ENCODE measurements at regions not wholly inside any gene's neighbourhood (a gene's known extent, or its start where the extent isn't known, plus 50 kb on each side); places are given as distances from the start of the nearest gene placed in this dataset.

DNA sequence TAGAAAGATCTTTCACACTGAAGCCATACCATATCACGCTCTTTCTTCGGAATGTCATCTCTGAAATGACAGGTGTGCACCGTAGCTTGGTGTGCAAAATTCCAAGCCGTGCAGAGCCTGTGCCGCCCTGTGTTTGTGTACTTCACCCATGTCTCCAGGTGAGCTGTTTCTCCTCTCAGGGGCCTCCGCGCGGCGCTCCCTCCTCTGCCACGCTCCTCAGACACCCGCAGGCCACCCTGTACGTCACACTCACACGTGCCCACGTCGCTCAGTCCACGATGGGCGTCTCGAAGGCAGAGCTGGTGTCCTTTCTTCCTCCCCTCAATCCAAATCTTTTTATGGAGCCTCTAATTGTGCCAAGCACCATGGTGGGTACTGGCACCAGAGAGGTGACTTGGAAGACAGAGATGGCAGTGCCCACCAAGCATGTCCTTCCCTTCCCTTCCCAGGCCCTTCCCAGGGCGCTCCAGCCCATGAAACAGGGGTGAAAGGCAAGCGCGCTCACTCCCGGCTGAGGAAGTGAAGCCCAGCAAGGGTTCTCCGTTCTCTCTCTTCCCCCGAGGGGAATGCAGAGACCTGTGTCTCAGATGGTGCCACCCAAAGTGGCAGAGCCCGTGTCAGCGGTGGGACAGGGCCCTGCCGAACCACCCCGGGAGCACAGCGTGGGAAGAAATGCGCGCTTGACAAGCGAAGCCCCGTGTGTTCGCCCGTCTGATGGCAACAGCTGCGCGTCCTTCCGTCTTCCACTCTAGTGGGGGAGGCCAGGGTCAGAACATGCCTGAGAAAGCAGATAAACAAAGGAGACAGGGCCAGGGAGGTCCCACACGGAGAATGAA is 292.5 kb upstream of the SHH start:
- DNase-seq (ENCODE audit: low read depth, low spot score): no peak

DNA sequence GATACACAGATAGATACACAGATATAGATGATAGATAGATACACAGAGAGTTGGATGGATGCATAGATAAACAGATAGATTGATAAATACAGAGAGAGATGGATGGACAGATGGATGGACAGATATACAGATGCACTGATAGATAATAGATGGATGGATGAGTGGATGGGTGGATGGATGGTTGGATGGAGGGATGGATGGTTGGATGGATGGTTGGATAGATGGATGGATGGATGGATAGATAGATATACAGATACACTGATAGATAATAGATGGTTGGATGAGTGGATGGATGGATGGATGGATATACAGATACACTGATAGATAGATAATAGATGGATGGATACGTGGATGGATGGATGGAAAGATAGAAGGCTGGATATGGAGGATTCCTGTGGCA is 290.0 kb upstream of the SHH start:
- no peak for DNase-seq (ENCODE audit: low read depth, low spot score)

DNA sequence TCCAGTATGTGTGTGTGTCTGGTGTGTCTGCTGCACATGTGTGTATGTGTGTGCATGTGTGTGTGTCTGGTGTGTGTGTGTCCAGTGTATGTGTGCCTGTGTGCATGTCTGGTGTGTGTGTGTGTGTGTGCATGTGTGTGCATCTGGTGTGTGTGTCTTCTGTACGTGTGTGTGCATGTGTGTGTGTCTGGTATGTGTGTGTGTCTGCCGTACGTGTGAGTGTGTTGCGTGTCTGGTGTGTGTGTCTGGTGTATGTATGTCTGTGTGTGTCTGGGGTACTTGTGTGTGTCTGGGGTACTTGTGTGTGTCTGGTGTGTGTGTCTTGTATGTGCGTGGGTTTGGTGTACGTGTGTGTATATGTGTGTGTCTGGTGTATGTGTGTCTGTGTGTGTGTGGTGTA is 289.1 kb upstream of the SHH start:
- no peak for DNase-seq (ENCODE audit: low read depth, low spot score)

DNA sequence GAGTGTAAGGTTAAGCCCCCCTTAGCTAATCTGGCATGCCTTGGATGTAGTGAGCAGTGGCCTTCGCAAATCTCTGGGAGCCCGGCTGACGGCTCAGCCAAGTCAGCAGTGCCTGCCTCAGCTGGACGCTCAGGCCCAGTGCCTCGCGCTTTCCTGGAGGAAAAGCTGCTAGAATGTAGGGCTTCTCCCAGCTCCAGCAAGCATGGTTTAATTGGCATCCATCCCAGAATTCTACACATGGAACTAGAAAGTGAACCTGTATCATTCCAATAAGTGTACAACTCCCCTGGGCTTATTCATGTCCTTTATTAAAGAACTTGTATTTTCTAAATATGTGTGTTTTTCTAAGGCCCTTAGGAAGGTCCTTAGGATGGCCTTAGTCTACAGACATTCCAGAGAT is 287.8 kb upstream of the SHH start:
- DNase-seq (ENCODE audit: low read depth, low spot score): peak; percentile 45

DNA sequence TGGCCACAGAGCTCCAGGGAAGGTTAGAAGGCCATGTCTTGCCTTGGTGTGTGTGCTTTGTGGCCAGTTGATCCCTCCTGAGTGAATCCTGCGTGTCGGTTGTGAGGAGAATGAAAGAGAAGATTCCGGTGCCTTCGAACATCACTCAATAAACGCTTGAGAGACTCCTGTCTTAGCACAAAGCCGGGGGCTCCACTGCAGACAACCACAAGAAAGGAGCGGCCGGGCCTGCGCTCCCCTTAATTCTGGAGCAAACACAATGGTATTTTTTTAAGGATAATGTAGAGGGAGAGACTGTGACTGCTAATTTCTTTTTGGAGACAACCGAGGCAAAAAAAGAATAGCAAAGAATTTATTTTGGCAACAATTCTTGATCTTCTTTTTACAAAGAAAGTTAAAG is 286.8 kb upstream of the SHH start:
- DNase-seq (ENCODE audit: low read depth, low spot score): no peak

DNA sequence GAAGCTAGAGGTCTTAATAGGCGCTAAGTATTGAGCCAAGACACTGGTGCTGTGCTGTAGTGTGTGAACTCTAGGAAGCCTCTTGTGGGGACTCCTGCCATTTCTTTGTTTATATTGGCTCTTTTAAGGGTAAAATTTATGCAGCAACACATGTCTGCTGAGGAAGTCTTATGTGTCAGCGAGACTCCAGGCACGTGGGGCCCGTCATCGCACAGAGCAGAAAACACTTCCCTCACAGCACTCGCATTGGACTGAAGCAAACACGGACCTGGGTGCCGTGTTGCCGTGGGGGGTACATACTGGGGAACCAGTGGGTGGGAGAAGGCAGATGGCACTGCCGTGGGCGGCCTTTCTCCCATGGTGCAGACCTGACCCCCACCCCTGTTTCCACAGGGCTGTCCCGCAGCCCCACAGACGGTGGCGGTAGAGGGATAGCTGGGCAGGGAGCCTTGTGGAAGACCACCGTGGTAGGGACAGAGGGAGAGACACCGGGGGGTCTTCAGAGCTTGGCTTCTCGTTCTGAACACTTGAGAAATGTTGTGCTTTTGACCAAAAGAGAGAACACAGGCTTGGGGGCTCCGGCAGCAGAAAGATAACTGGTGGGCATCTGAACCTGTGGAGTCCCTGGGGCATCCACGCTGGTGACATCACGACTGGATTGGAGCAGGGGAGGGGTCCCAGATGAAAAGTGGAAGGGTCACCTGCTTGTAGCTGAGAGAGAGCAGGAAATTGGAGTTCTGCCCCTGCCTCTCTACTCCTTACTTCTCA is 284.7 kb upstream of the SHH start:
- peak; percentile 37 for DNase-seq (ENCODE audit: low read depth, low spot score)

- DNase-seq (ENCODE audit: low read depth, low spot score): no peak
Observed at GRCh38 chr7:156095908-156096539, 283.8 kb upstream of the SHH start.

- DNase-seq (ENCODE audit: low read depth, low spot score): no peak
Observed at GRCh38 chr7:156094350-156095146, 282.3 kb upstream of the SHH start.

DNA sequence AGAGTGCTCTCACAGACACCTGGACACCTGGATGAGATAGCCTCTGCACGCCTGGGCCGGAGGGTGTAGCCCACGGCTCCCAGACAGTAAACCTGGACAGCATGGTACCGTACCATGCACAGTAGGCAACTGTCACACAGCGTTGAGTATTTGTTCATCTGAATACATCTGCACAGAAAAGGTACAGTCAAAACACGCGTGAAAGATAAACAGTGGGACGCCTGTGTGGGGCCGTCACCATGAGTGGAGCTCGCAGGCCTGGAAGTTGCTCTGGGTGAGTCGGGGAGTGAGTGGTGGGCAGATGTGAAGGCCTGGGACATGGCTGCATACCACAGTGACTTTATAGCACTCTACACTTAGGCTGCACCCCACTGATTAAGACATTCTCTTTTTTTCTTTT is 280.0 kb upstream of the SHH start:
- DNase-seq (ENCODE audit: low read depth, low spot score): no peak

- DNase-seq (ENCODE audit: low read depth, low spot score): no peak
Observed at GRCh38 chr7:156091519-156092080, 279.3 kb upstream of the SHH start.

- DNase-seq (ENCODE audit: low read depth, low spot score): no peak
Observed at GRCh38 chr7:156090988-156091387, 278.7 kb upstream of the SHH start.

GRCh38 chr7:156089222-156089621 is 277.0 kb upstream of the SHH start:
- no peak for DNase-seq (ENCODE audit: low read depth, low spot score)

DNA sequence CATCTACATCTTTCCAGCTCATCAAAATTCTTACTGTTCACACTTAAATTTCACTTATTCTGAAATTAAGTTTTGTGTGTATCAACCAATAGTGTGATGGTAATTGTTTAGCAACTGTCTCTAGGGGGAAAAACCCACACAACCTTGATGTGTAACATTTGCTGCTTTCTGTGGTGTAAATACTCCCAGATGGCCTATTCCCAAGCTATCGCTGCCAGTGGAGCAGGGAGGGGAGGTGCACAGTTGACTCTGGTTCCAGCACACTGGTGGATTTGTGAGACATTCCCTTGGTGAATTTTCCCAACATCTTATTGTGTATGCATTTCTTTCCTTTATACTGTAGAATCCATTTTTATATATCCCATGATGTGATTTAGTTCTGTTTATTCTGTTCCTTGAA is 275.9 kb upstream of the SHH start:
- no peak for DNase-seq (ENCODE audit: low read depth, low spot score)

DNA sequence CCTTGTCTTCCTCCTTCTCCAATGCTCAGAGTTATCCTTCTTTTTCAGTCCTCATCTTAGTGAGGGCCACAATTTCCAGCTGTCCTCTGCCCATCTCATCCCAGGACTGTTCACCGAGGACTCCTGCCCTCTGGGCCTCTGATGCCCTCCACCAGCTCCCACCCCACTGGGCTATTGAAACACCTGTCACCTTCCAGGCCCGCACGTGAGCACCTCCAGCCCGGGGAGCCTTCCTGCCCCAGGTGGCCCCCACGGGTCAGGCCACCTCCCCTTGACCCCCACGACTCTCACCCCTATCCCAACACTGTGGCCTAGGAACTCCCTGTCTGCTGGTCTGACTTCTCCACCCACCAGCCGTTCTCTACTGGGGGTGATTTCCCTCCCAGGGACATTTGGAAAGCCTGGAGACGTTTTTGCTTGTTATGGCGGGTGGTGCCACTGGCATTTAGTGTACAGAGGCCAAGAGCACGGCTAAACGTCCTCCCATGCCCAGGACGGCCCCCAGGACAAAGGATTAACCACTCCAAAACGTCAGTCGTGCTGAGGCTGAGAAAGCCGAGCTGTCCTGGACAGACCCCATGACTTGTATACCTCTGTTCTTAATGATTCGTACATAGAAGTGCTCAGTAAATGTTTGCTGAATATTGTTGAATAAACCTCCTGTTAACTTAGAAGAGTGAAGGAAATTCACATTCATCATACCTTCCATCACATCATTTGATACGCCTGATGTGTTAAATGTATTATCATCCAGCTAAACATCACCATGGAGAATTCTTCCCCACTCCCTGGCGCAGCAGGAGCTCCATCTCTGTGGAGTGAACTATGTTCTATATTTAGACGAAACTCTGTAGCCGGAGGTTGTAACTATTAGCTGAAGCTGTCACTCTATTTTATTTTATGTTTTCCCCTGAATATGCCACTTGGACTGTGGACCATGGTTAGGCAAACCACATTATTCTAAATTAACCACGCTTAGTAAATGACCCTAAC is 270.1 kb upstream of the SHH start:
- no peak for DNase-seq (ENCODE audit: low read depth, low spot score)

- no peak for DNase-seq (ENCODE audit: low read depth, low spot score)
Observed at GRCh38 chr7:156080596-156080995, 268.3 kb upstream of the SHH start.

DNA sequence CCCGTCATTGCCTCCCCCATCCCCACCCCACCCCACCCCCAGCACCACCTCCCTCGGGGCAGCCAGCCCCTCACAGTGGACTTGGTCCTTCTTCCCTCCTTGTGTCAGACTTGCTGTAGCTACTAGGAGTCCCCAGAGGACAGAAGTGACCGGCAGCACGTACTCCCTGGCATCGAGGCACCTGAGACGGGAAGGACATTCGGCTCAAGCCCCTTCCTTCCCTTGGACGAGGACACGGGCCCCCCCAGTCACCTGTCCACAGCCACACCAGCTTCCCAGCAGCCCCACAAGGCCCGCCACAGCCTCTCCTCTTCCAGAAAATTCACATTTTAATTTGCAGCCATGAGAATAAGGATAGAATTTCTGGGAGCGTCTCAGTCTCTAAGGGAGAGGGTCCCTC is 267.8 kb upstream of the SHH start:
- no peak for DNase-seq (ENCODE audit: low read depth, low spot score)

- DNase-seq (ENCODE audit: low read depth, low spot score): no peak
Observed at GRCh38 chr7:156079156-156079555, 266.9 kb upstream of the SHH start.

GRCh38 chr7:156074982-156075615 is 262.8 kb upstream of the SHH start:
- no peak for DNase-seq (ENCODE audit: low read depth, low spot score)

GRCh38 chr7:156074084-156074483 is 261.8 kb upstream of the SHH start:
- DNase-seq (ENCODE audit: low read depth, low spot score): no peak
